Esophagus squamous epithelium (tissue), 4 donors: ENCODE measurements at regions not wholly inside any gene's neighbourhood (a gene's known extent, or its start where the extent isn't known, plus 50 kb on each side); places are given as distances from the start of the nearest gene placed in this dataset.

Experiments used
- POLR2A ChIP-seq, 4 donors: fragments of 450-650 bp; IDR thresholded peaks; one replicate each; pipeline ENCODE4 v1.6.1; 2017; ENCODE audit warnings: antibody characterized with exemption in 4 of 4, mild to moderate bottlenecking in 4 of 4, moderate library complexity in 3 of 4
- TF ChIP-seq, protein P1 (sequence below), 6 experiments: fragments of 450-650 bp in 4 of 6; fragments of 200-600 bp in 2 of 6; sonication (generic) in 2 of 6; IDR thresholded peaks; one replicate each; pipeline ENCODE4 v1.5.1; 2016 to 2019; ENCODE audit warnings: antibody characterized with exemption in 6 of 6, mild to moderate bottlenecking in 4 of 6, moderate library complexity in 4 of 6

DNA sequence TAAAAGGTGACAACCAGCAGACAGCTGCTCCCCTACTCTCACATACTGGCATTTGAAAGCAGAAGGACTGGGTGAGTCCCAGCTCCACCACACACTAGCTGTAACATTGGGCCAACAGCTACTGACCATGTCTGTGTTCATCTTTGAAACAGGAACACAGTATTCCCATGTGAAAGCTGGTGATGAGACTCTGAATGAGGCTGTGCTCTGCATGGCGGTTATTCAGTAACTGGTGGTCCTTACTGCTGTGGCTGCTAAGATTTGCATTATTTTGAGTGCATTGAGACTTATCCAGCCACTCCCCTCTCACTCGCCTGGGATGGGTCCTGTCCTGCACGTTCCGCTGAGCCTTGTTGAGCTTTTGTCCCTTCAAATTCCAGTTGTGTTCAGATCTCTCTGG, 342.9 kb downstream of the FOXL1 start:
- TF ChIP-seq, protein P1, sequence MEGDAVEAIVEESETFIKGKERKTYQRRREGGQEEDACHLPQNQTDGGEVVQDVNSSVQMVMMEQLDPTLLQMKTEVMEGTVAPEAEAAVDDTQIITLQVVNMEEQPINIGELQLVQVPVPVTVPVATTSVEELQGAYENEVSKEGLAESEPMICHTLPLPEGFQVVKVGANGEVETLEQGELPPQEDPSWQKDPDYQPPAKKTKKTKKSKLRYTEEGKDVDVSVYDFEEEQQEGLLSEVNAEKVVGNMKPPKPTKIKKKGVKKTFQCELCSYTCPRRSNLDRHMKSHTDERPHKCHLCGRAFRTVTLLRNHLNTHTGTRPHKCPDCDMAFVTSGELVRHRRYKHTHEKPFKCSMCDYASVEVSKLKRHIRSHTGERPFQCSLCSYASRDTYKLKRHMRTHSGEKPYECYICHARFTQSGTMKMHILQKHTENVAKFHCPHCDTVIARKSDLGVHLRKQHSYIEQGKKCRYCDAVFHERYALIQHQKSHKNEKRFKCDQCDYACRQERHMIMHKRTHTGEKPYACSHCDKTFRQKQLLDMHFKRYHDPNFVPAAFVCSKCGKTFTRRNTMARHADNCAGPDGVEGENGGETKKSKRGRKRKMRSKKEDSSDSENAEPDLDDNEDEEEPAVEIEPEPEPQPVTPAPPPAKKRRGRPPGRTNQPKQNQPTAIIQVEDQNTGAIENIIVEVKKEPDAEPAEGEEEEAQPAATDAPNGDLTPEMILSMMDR (IDR thresholded peaks at IDR 0.05) = no peak
- no peak for TF ChIP-seq POLR2A (IDR thresholded peaks at IDR 0.05)
